ENCODE measurements at regions not wholly inside any gene's neighbourhood (a gene's known extent, or its start where the extent isn't known, plus 50 kb on each side); places are given as distances from the start of the nearest gene placed in this dataset.

DNA sequence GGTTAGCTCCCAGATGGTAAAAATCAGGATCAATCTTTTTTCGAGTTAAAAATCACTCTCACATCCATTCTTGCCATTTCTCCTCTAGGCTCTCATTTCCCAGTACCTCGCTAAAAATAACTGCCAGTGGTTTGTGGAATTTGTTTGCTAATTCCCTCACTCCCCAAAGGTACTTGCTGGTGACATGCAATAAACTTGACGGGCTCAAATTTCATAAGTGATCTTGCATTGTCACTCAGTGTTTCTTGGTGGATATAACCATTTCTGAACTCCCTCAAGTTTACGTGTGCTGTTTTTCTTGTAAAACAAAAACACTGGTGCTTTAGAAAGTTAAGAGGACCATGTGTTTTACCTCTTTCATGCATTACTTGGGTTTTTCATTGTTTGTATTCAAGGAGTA lies 399.2 kb upstream of the MKI67 start:
- no peak for DNase-seq (ENCODE audit: low read depth)

DNA sequence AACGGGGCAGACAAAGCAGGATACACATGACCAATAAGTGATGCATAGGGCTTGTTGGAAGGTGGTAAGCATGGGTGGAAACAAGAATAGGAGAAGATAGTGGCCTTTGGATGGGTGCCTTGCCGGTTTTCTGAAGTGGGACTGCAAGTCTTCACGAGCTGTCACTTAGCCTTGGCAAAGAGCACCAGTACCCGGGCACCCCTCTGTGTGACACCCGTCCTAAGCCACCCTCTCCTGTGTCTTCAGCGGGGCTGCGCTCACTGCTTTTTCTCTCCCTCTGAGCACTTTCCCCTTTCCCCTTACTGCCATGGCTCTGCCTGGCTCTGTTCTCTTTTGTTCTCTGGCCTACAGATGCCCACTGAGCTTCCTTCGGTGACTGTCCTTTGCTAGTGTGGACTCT lies 399.7 kb upstream of the MKI67 start:
- DNase-seq (ENCODE audit: low read depth), result no peak

DNA sequence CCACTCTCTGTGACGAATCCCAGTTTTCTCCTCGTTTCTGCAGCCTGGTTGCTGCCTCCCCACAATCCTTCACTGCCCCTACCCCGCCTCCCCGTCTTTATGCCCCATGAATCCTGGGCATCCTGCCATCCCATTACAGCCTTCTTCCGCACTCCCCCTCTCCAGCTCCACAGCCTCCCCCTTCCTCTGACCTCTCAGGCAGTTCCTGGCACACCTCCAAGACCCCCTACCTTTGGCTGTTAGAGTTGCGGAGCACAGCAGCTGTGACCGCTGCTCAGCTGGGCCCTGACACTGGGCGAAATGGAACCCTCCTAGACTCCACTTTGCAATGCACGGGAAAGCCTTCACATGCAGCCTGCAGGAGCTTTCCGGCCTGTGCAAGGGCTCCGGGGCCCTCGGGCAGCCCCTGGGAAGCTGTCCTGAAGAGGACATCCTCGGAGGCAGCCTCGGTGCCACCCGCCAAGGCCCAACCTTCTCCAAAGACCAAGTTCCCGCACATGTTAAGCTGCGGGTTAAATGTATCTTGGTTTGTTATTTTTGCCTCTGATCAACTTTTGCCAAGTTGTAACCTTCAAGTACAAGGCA lies 400.7 kb upstream of the MKI67 start:
- peak; percentile 13 for DNase-seq (ENCODE audit: low read depth)

DNA sequence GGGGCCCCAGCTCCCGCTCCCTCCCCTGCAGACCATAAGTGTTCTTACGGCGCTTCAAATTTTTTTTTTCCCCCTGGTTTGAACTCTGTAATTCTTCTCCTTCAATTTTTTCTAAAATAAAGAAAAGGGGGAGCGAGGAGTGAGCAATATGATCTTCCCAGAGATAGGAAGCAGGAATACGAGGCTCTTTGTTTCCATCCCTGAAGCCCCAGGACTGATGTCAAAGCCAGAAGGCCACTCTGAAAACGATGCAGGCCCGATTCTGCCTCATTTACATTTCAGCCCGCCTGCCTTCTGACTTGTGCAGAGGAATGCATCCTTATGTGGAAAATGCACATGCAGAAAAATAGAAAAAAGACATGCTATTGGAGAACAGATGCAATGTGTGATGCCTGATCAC lies 401.5 kb upstream of the MKI67 start:
- DNase-seq (ENCODE audit: low read depth), result no peak

DNA sequence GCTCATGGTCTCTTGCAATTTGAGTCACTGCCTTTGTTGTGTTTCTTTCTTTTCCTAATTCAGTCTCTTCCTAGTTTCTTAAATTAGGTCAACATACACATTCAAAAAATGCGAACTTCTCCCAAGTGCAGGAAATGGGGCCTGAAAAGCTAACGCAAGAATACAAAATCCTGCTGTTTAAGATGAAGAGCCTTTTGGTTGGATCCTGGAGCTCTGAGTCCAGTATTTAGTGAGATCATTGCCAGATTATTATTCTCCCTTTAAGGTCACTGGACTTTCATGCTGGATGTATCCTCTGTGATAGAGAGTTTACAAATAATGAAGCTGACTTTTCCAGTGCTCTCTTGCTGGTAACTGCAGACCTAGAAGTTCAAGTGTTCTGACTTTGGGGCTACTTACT lies 401.9 kb upstream of the MKI67 start:
- no peak for DNase-seq (ENCODE audit: low read depth)

DNA sequence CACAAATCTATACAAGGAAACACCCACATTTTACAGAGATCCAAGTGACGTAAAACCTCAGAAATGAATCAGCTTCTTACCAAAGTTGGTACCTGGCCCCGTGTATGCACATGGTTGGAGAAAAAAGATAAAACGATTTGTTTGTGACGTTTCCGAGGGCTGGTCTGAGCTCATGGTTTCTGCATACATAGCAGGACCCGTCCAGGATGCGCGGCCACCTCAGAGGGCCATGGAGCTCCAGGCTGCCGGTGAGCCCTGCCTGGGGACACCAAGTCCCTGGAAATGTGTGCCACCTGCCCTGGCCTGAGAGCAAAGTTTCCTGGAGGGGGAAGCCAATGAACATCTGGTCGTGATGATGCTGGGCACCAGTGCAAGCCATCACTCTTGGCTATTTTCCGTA lies 402.6 kb upstream of the MKI67 start:
- DNase-seq (ENCODE audit: low read depth), result no peak

DNA sequence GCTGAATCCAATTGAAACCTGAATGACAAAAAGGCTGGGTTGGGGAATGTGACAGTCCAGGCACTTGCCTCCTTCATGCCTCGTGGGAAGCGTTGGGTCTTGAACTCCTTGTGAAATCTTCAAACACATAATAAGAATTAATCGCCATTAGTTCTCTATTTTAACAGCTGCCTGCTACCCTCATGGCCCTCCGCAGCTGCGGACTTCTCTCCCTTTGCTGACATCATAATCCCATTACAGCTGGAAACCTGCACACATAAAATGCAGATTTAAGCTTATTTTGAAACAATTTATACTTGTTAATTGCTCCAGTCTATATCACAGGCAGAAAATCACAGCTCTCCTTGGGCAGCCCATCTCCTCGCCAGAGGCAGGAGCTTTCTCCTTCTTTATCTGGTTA lies 403.0 kb upstream of the MKI67 start:
- DNase-seq (ENCODE audit: low read depth), result no peak

DNA sequence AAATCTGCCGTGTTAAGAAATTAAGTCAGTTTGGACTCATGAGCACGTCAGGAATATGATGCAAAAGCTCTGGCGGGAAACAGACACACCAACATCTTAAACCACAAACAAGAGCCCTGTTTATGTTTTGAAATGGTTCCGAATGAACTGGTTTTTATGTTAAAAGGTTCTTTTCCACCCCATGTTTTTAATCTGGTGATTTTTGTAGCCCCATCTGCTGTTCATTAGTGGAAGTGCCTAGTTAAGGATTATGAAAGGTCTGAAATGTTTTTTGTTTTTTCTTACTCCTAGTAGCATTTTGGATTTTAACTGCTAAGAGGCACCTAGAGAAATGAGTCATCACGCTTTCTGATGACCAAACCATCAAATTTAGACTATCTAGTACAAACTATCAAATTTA lies 404.1 kb upstream of the MKI67 start:
- no peak for DNase-seq (ENCODE audit: low read depth)

DNA sequence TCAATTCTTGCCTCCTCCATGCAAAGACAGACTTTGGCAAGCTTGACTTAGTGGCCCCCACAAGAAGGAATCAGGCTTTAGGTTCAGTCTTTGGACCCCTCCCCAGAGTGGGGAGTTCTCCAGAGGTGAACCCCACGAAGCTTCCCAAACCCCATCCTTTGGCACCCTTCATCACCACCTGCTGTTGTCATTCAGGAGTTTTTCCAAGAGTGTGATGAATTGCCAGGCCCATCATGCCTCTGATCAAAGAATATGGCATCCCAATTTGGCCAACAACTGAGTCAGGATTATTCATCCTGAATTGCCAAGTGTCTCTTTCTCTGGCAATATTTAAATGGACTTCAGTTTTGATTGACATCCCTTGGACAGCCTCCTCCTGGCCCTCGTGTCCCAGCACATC lies 404.7 kb upstream of the MKI67 start:
- DNase-seq (ENCODE audit: low read depth), result no peak

DNA sequence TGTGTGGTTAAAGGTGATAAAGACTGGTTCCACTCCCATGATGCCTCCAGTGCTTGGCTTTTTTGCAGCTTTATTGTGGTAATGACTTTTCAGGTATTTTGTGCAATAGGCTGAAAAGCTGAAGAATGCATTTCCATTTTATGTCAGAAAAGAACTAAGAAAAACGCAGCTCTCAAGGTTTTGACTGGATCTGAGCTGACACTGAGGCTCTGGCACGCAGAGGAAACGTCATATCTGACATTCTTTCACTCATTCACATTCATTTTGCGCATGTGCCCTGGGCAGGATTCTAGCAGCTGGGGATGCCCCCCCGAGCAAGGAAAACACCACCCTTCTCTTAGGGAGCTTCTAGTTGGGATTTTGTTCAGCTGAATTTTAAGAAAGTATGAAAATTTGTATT lies 408.5 kb upstream of the MKI67 start:
- no peak for DNase-seq (ENCODE audit: low read depth)

DNA sequence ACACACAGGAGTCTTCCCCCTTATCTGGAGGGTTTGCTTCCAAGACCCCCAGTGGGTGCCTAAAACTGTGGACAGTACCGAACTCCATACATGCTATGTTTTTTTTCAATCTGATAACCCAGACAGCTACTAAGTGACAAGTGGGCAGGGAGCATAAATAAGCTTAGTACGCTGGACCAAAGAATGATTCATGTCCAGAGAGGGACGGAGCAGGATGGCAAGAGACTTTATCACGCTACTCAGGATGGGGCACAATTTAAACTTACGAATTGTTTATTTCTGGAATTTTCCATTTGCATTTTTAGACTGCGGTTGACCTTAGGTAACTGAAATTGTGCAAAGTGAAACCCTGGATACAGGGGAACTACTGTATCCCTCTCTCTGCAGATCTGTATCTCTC lies 410.0 kb upstream of the MKI67 start:
- no peak for DNase-seq (ENCODE audit: low read depth)

DNA sequence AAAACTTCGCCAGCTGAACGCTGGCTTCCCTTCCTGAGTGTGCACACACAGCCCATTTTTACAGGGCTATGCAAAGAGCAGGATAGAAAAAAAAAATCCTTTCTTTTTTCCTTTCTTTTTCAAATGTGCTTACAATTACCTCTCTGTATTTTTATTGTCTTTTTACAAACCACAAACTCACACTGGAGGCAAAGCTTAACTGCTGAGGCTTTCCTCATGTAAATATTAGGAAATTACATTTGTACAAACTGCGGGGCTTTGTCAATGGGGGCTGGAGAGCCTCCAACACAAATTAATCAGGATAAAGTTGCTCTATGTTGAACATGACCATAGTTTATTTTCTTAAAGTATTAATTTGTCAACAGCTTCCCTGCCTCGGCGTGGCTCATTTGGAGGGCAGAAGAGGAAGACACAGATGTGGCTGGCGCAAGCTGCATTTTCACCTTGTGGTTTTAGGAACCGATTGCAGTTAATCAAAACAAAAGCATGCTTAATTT lies 411.7 kb upstream of the MKI67 start:
- no peak for DNase-seq (ENCODE audit: low read depth)

DNA sequence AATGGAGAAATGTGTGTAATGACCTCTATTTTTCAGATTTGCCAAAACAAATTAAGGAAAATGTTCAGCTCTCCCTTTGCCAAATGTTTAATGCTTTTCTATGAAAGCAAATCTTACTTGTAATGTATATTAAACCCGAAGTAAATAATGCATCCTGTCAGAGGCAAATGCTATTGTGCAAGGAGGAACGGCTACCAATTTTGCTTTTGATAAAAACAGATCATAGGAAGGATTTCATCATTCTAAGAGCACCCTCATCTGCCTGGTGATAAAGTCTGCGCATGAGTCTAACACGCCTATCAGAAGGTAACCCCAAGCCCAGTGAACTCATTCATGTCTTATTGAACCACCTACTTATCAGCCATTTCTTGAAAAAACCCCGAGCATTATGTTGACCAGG lies 412.4 kb upstream of the MKI67 start:
- DNase-seq (ENCODE audit: low read depth), result no peak

DNA sequence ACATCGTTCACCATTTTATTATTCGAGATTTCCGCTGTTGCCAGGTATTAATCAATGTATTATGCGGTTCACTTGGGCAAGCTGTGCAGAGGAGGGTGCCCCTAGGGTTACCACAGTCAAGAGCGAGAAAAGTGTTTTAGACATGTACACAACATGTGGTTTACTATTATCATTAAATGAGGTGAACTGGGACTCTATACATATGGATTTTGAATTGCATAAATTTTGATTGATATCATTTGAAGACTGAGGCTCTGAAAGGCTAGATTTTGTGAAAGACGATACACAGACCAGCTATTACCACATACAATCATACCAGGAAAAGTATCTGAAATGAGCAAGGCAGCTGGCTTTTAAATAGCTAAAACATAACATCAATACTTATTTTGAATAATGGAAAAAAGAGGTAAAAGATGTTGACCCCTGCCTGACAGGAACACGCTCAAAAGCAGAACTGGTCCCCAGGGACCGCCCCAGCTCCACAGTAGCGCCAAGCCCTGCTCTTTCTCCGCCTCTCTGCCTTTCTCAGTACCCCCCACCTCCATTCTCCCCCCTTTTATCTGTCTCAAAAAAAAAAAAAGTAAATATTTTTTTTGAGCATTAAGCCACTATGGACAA lies 413.4 kb upstream of the MKI67 start:
- DNase-seq (ENCODE audit: low read depth), result no peak

DNA sequence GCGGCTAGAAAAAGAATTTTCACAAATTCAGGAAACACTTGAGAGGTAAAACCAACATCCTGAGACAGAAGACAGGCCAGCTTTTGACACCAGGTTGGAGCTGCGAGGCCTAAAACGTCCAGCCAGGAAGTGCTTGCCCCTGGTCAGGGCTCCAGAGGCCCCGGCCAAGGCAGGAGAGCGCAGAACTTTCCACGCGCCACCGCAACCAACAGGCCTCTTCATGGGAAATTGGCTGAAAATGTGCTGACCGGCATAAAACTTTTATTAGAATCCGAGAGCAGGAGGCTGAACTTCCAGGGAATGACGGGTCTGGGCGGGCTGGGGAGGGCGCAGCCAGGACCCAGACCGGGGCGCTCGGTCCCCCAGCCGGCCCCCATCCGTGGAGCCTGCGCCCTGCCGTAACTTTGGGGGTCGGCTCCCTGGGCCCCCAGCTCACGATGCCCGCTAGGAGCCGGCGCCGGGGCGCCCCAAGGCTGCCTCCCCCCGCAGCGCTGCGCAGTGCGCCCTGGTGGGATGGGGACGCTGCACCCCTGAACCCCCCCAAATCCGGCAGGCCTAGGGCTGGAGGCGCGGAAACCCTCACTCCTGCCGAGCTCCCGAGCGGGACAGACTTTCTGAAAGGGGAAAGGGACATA lies 414.0 kb upstream of the MKI67 start:
- DNase-seq (ENCODE audit: low read depth), result no peak

DNA sequence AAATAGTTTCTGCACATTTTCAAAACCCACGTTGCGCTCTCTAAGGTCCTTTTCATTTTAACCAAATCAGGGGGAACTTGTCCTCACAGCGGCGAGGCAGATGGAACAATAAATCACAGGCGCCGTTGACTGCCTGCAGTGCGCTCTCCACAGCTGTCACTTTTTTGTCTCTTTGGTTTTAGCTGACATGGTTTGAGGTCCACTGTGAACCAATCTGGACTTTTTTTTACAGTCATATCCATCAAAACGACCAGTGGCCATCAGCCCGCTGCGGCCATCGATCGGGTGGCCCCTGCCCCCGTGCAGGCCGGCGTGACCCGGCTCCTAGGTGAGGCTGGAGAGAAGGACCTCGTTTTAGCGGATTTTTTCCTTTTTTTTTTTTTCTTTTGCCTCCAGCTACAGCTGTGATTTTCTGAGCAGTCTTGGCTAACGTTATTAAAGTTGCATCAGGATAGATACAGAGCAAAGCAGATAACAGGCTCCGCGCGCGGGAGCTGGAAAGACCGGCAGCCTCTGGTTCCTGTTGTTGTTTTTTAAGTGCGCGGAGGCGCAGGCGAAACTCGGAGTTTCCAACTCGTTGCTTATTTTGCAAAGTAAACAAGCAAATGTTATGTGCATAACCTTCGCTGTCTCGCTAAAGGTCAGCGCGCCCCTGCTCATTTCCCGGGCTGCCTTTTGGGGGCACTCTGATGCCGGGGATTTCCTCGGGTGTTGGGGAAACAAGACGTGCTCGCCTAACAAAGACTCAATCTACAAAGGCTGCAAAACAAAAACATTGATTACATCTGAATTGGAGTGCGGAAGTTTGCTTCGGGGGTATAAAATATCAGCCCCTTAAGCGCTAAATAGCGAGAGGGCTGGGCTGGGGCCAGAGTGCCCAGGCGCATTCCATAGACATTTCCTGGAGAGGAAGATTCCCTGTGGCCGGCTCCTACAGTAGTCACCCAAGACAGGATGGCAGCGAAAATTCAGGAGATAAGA lies 414.8 kb upstream of the MKI67 start:
- DNase-seq (ENCODE audit: low read depth), result no peak

DNA sequence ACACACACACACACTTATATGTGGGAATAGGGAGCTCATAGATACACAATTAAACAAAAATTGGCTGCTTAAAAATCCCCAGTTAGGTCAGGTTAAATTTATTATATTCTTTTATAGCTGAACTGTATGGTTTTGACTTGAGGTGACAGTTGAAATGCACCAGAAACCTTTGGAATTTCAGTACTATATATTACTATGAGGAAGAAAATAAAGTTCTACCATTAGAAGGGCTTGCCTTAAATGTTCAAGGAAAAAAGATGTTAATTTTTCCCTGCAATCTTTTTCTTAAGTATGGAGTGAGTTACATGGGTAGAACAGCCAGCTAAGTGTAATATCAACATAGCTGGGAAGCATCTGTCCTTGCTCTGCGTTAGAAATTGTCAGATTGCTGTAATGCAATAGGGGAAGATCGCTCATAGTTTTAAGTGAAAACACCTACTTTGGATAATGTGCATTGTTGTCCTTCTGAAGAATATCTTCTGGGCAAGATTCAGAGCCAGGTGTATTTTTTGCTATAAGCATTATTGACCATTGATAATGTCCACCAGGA lies 415.8 kb upstream of the MKI67 start:
- no peak for DNase-seq (ENCODE audit: low read depth)

DNA sequence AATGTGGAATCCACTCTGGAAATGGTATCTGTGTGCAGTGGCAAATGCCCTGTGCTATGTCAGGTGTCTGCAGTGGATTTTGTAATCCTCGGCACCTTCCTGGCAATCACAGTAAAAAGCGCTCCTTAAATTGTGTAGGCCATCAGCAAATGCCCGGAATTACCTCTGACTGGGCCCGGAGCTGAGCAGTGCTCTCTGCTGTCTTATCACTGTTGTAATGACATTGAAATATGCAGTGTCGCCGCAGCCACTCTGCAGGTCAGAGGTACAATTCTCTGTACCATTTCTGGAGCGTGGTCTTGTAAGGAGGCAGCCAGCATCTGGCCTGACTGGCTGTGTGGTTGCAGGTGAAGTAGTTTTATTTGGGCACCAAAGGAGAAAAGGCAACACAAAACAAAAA lies 416.4 kb upstream of the MKI67 start:
- no peak for DNase-seq (ENCODE audit: low read depth)

DNA sequence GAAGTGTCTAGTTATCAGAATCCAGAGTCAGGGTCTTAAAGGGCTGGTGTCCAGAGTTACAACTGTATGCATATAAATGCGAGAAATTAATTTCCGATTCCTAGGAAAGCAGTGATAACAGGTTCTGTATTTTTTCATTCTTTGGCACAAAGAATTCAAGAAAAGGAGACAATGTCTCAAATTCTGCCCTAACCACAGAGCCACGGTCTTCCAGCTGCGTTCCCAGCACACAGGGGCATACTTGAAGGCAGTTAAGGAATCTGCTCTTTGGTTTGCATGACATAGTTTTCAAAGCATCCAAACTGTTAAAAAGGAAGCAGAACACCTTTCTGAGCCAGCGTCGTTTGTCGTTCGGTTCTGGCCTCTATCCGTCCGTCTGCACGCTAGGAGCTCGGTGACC lies 416.9 kb upstream of the MKI67 start:
- no peak for DNase-seq (ENCODE audit: low read depth)

DNA sequence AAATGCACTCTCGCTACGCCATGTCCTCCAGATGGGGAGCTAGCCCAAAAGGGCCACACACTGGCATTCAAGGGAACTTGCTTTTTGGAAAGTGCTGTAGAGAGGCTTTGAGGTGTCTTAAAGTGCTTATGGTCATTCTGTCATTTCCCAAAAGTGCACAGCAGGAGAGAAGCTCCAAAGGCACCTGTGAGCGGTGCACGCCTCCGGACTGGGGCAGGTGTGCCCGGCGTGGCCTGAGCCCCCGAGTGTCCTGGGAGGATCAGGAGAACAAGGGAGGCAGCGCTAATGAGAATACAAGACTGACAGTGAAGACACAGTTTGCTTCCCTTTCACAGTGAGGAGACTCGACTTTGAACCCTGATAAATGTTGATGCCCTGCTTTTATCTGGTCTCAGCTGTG lies 419.0 kb upstream of the MKI67 start:
- DNase-seq (ENCODE audit: low read depth), result no peak

DNA sequence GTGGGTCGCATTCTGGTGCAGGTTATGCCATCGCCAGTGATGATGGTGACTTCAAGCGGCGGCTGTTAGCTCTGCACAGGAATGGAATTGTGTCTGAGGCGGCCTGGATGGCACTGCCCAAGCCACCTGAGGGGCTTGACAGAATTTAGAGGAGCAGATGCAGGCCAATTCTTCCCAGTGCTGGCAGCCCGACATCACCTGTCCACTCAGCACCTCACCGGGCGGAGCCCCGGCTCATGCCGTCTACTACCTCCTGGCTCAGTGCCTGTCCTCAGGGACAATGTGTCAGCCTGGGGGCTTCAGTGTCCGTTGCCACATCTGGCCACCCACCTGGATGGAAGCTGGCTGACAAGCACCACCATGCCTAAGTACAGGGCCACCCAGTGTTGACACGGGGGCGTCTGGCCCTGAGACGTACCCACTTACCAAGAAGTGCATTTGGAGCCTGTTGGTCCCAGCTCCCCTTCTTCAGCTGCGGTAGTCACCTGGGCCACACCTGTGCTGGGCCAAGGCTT lies 420.5 kb upstream of the MKI67 start:
- DNase-seq (ENCODE audit: low read depth), result no peak
